ENCODE measurements at regions not wholly inside any gene's neighbourhood (a gene's known extent, or its start where the extent isn't known, plus 50 kb on each side); places are given as distances from the start of the nearest gene placed in this dataset.

- no peak for TF ChIP-seq CTCF (IDR thresholded peaks at IDR 0.05)
- Mint-ChIP-seq H3K27me3 (no peaks in the 10 kb centered on the region), H3K4me1 (ENCODE audit: low read depth) (no peaks in the 10 kb centered on the region), H3K9me3 (peaks cover 24% of the 10 kb centered on the region), H3K36me3 (ENCODE audit: low read depth) (no peaks in the 10 kb centered on the region), H3K4me3 (no peak overlapping the region), H3K27ac (no peak overlapping the region)
- Histone ChIP-seq H3K36me3 (ENCODE audit: insufficient read depth, low read length) (no peaks in the 10 kb centered on the region), H3K9me3 (ENCODE audit: control insufficient read depth in 1 of 2, insufficient read depth in 1 of 2, low read length in 2 of 2) (peaks cover 6 to 8% of the 10 kb centered on the region in 2 experiments), H3K4me1 (ENCODE audit: insufficient read depth, low read length) (no peaks in the 10 kb centered on the region), H3K27ac (ENCODE audit: low read depth in 1 of 2, low read length in 2 of 2) (no peak overlapping the region), H3K27me3 (ENCODE audit: control insufficient read depth in 1 of 2, insufficient read depth in 2 of 2, low read length in 2 of 2) (no peaks in the 10 kb centered on the region), H3K4me3 (ENCODE audit: low read length) (no peak overlapping the region)
- ChIA-PET POLR2A (no interaction called here), CTCF (no interaction called here)
- intact Hi-C loops (cut with DNase I, micrococcal nuclease): no loop called here
- ATAC-seq (ENCODE audit: poor library complexity): no peak
- no peak for DNase-seq
Observed at GRCh38 chr16:64426131-64426666, 695.7 kb downstream of the CDH11 start.

- Histone ChIP-seq H3K27ac (ENCODE audit: low read depth in 1 of 2, low read length in 2 of 2) (no peak overlapping the region), H3K27me3 (ENCODE audit: control insufficient read depth in 1 of 2, insufficient read depth in 2 of 2, low read length in 2 of 2) (no peaks in the 10 kb centered on the region), H3K36me3 (ENCODE audit: insufficient read depth, low read length) (no peaks in the 10 kb centered on the region), H3K9me3 (ENCODE audit: control insufficient read depth in 1 of 2, insufficient read depth in 1 of 2, low read length in 2 of 2) (peaks cover 6 to 8% of the 10 kb centered on the region in 2 experiments), H3K4me3 (ENCODE audit: low read length) (no peak overlapping the region), H3K4me1 (ENCODE audit: insufficient read depth, low read length) (no peaks in the 10 kb centered on the region)
- no peak overlapping the region for H3K4me3 Mint-ChIP-seq
- H3K9me3 Mint-ChIP-seq: peaks cover 25% of the 10 kb centered on the region
- DNase-seq (no peak), ATAC-seq (ENCODE audit: poor library complexity) (no peak)
- ChIA-PET CTCF (no interaction called here), POLR2A (no interaction called here)
- no peaks in the 10 kb centered on the region for H3K27me3 Mint-ChIP-seq
- no peaks in the 10 kb centered on the region for H3K36me3 Mint-ChIP-seq (ENCODE audit: low read depth)
- intact Hi-C loops (cut with DNase I, micrococcal nuclease): no loop called here
- no peak for TF ChIP-seq CTCF (IDR thresholded peaks at IDR 0.05)
- no peaks in the 10 kb centered on the region for H3K4me1 Mint-ChIP-seq (ENCODE audit: low read depth)
- no peak overlapping the region for H3K27ac Mint-ChIP-seq
Observed at GRCh38 chr16:64425381-64425780, 696.5 kb downstream of the CDH11 start.

GRCh38 chr16:64422259-64422658 is 699.6 kb downstream of the CDH11 start:
- H3K27ac Mint-ChIP-seq: no peak overlapping the region
- ChIA-PET POLR2A (no interaction called here), CTCF (no interaction called here)
- no peaks in the 10 kb centered on the region for H3K4me1 ChIP-seq (ENCODE audit: insufficient read depth, low read length)
- no peak overlapping the region for H3K27ac ChIP-seq (ENCODE audit: low read depth in 1 of 2, low read length in 2 of 2)
- ATAC-seq (ENCODE audit: poor library complexity) (no peak), DNase-seq (no peak)
- H3K27me3 Mint-ChIP-seq: no peaks in the 10 kb centered on the region
- no peaks in the 10 kb centered on the region for H3K27me3 ChIP-seq (ENCODE audit: control insufficient read depth in 1 of 2, insufficient read depth in 2 of 2, low read length in 2 of 2)
- H3K4me3 ChIP-seq (ENCODE audit: low read length): no peak overlapping the region
- H3K9me3 Mint-ChIP-seq: peaks cover 25% of the 10 kb centered on the region
- no peak for TF ChIP-seq CTCF (IDR thresholded peaks at IDR 0.05)
- intact Hi-C loops (cut with DNase I, micrococcal nuclease): no loop called here
- no peaks in the 10 kb centered on the region for H3K36me3 Mint-ChIP-seq (ENCODE audit: low read depth)
- peaks cover 6 to 8% of the 10 kb centered on the region in 2 experiments for H3K9me3 ChIP-seq (ENCODE audit: control insufficient read depth in 1 of 2, insufficient read depth in 1 of 2, low read length in 2 of 2)
- H3K36me3 ChIP-seq (ENCODE audit: insufficient read depth, low read length): no peaks in the 10 kb centered on the region
- H3K4me1 Mint-ChIP-seq (ENCODE audit: low read depth): no peaks in the 10 kb centered on the region
- H3K4me3 Mint-ChIP-seq: no peak overlapping the region

All from CD4-positive, alpha-beta T cell (primary cell).